Renal cortical epithelial cell (primary cell): ENCODE measurements at regions not wholly inside any gene's neighbourhood (a gene's known extent, or its start where the extent isn't known, plus 50 kb on each side); places are given as distances from the start of the nearest gene placed in this dataset.

Source experiments
- DNase-seq: peaks from one replicate; pipeline ENCODE4 v3.0.0-alpha.2; 2011; ENCODE audit warnings: low read depth

DNA sequence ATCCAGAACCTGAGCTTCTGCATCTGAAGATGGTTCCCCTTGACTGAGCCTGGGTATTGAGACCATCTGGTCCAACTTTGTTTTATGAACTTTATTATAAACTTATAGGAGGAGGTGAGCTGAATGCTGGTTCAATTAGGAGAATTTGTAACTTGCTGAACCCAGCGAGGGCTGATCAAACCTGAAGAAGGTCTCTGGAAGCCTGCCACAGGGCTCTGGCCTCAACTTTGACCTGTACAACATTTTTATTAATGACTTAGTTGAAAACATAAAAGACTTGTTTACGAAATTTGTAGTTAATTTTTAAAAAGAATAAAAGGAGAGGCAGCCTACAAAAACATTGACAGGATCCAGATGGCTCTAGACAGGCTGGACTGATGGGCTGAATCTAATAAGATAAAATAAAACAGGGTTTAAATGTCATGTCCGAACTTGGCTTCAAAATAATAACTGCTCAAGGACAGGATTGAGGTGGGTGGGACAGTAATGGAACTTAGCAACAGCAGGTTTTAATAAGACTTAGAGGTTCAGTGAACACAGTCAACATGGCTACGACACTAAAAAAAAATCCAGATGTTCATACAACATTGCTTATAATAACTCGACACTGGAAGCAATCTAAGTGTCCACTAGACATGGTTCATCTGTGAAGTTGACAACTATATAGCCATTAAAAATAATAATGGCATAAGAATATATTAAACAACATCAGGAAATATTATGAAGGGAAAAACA, 53.4 kb upstream of the GJB5 start:
- no peak for DNase-seq
